ENCODE measurements at regions not wholly inside any gene's neighbourhood (a gene's known extent, or its start where the extent isn't known, plus 50 kb on each side); places are given as distances from the start of the nearest gene placed in this dataset.
A peak's percentile ranks its signal among the peaks of the same experiment; 100 is the strongest.

DNA sequence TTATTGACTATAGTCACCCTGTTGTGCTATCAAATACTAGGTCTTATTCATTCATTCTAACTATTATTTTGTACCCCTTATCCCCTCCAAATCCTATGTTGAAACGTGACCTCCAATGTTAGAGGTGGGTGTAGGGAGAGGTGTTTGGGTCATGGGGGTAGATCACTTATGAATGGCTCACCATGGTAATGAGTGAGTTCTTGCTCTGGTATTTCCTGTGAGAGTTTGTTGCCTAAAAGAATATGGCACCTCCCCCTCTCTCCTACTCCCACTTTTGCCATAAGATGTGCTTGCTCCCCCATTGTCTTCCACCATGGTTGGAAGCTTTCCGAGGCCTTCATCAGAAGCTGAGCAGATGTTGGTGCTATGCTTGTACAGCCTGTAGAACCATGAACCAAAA is 59.3 kb upstream of the BRD7 start:
- DNase-seq (ENCODE audit: low read depth in 2 of 2), result peak in 1 of 2 donors; percentile 8

DNA sequence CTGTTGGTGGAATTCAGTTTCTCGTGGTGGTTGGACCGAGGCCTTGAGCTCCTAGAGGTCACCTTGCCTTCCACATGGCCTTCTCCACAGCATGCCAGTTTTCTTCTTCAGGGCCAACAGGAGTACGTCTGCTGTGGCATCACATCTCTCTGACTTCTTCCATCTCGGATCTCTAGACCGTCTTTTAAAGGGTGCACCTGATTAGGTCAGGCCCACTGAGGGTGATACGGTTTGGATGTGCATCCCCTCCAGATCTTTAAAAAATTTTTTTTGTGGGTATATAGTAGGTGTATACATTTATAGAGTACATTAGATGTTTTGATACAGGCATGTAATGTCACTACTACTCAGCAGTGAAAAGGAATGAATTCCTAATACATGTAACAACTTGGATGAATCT is 58.3 kb upstream of the BRD7 start:
- no peak overlapping the region for H3K4me3 ChIP-seq (replicated peaks in 1 of 2; ENCODE audit: low read depth in 2 of 2, low read length in 2 of 2)
- TF ChIP-seq, protein P1, sequence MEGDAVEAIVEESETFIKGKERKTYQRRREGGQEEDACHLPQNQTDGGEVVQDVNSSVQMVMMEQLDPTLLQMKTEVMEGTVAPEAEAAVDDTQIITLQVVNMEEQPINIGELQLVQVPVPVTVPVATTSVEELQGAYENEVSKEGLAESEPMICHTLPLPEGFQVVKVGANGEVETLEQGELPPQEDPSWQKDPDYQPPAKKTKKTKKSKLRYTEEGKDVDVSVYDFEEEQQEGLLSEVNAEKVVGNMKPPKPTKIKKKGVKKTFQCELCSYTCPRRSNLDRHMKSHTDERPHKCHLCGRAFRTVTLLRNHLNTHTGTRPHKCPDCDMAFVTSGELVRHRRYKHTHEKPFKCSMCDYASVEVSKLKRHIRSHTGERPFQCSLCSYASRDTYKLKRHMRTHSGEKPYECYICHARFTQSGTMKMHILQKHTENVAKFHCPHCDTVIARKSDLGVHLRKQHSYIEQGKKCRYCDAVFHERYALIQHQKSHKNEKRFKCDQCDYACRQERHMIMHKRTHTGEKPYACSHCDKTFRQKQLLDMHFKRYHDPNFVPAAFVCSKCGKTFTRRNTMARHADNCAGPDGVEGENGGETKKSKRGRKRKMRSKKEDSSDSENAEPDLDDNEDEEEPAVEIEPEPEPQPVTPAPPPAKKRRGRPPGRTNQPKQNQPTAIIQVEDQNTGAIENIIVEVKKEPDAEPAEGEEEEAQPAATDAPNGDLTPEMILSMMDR (IDR thresholded peaks at IDR 0.05; ENCODE audit: low read depth, low read length), result no peak
- DNase-seq (ENCODE audit: low read depth in 2 of 2), result no peak

More for the DNA sequence above, 59.3 kb upstream of the BRD7 start:
- H3K4me3 ChIP-seq (replicated peaks in 1 of 2; ENCODE audit: low read depth in 2 of 2, low read length in 2 of 2), result no peak overlapping the region
- TF ChIP-seq, protein P1 (IDR thresholded peaks at IDR 0.05; ENCODE audit: low read depth, low read length), result no peak

GRCh38 chr16:50425648-50426047 is 56.9 kb upstream of the BRD7 start:
- TF ChIP-seq, protein P1 (IDR thresholded peaks at IDR 0.05; ENCODE audit: low read depth, low read length), result no peak

GRCh38 chr16:50425044-50425443 is 56.3 kb upstream of the BRD7 start:
- no peak overlapping the region for H3K4me3 ChIP-seq (replicated peaks in 1 of 2; ENCODE audit: low read depth in 2 of 2, low read length in 2 of 2)
- DNase-seq (ENCODE audit: low read depth in 2 of 2), result no peak
- TF ChIP-seq, protein P1 (IDR thresholded peaks at IDR 0.05; ENCODE audit: low read depth, low read length), result no peak

More at GRCh38 chr16:50425648-50426047, 56.9 kb upstream of the BRD7 start:
- DNase-seq (ENCODE audit: low read depth in 2 of 2), result no peak
- no peak overlapping the region for H3K4me3 ChIP-seq (replicated peaks in 1 of 2; ENCODE audit: low read depth in 2 of 2, low read length in 2 of 2)

- H3K4me3 ChIP-seq (replicated peaks in 1 of 2; ENCODE audit: low read depth in 2 of 2, low read length in 2 of 2), result no peak overlapping the region
- no peak for DNase-seq (ENCODE audit: low read depth in 2 of 2)
These were observed 54.1 kb upstream of the BRD7 start for GRCh38 chr16:50422926-50423325.

DNA sequence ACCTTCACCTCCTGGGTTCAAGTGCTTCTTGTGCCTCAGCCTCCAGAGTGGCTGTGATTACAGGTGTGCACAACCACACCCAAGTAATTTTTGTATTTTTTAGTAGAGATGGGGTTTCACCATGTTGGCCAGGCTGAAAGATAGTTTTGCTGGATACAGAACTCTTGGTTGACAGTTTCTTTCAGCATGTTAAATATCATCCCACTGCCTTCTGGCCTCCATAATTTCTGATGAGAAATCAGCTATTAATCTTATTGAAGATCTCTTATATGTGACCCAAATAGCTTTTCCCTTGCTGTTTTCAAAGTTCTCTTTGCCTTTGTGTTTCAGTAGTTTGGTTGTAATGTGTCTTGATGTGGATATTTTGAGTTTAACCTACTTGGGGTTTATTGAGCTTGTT is 50.3 kb upstream of the BRD7 start:
- no peak overlapping the region for H3K4me3 ChIP-seq (replicated peaks in 1 of 2; ENCODE audit: low read depth in 2 of 2, low read length in 2 of 2)
- TF ChIP-seq, protein P1 (IDR thresholded peaks at IDR 0.05; ENCODE audit: low read depth, low read length), result no peak
- no peak for DNase-seq (ENCODE audit: low read depth in 2 of 2)

More at GRCh38 chr16:50422926-50423325, 54.1 kb upstream of the BRD7 start:
- TF ChIP-seq, protein P1 (IDR thresholded peaks at IDR 0.05; ENCODE audit: low read depth, low read length), result no peak

Measured in cardiac fibroblast (primary cell).